Muscle of leg (tissue), 3 donors: ENCODE measurements at regions not wholly inside any gene's neighbourhood (a gene's known extent, or its start where the extent isn't known, plus 50 kb on each side); places are given as distances from the start of the nearest gene placed in this dataset.

Source experiments
- DNase-seq: peaks from one replicate; pipeline ENCODE4 v3.0.0; 2013
- H3K27ac ChIP-seq: one replicate; pipeline ENCODE4 v1.5.1; 2013; ENCODE audit warnings: mild to moderate bottlenecking, low read length, control low read depth
- H3K27me3 ChIP-seq: one replicate; pipeline ENCODE4 v1.6.1; 2013; ENCODE audit warnings: low read length; ENCODE audit not compliant: control insufficient read depth, insufficient read depth
- H3K36me3 ChIP-seq: one replicate; pipeline ENCODE4 v1.6.1; 2013; ENCODE audit warnings: low read length; ENCODE audit not compliant: control insufficient read depth, insufficient read depth
- H3K4me1 ChIP-seq: one replicate; pipeline ENCODE4 v1.6.1; 2013; ENCODE audit warnings: low read length; ENCODE audit not compliant: control insufficient read depth, insufficient read depth
- H3K4me3 ChIP-seq: one replicate; pipeline ENCODE4 v1.5.1; 2013; ENCODE audit warnings: low read length, control low read depth
- H3K9me3 ChIP-seq: replicated peaks from 2 replicates; pipeline ENCODE4 v1.6.1; 2013; ENCODE audit warnings: low read depth, low read length; ENCODE audit not compliant: control insufficient read depth
- WGBS: methylation state at CpG from one replicate; pipeline ENCODE4 v1.1.5; 2013; ENCODE audit warnings: missing lambda C conversion rate; ENCODE audit not compliant: insufficient coverage; 5-methylcytosine and 5-hydroxymethylcytosine counted together

DNA sequence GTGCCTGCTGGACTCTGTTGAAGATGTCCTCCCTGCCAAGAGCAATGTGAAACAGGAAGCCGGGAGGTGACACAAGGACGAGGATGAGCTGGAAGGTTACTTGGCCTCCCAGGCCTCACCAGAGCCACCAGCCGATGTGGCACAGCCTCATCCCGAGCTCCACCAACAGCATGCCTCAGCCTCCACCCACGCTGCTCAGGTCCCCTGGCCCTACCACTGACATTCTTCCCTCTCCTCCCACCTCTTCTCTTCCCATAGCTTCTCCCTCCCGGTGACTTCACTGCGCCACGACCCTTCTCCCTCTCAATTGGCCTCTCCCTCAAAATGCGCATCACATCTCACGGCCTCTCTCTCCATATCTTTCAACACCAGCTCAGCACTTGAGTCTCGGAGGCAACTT lies 249.9 kb downstream of the SKAP2 start:
- Histone ChIP-seq H3K27ac (no peak overlapping the region), H3K9me3 (no peaks in the 10 kb centered on the region), H3K4me3 (no peak overlapping the region), H3K4me1 (no peaks in the 10 kb centered on the region), H3K27me3 (no peaks in the 10 kb centered on the region), H3K36me3 (no peaks in the 10 kb centered on the region)
- DNase-seq: no peak
- 83% methylated on average over 7 of the region's 11 CpGs for WGBS

DNA sequence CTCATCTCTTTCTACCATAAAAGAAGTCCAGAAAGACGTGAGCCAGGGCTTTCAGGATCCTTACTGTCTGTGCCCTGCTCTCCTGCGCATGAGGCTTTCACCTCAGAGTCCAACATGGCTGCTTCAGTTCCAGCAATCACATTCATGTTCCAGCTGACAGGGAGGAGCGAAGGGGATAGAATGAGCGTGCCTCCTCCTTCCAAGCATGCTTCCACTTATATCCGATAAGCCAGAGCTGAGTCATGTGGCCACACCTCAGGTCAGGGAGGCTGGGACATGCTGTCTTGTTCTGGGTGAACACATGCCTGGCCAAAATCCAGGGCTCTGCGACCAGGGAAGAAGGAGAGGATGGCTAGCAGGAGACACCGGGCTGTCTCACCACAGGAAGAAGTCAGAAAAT lies 248.2 kb downstream of the SKAP2 start:
- no peaks in the 10 kb centered on the region for H3K9me3 ChIP-seq
- no peaks in the 10 kb centered on the region for H3K27me3 ChIP-seq
- H3K36me3 ChIP-seq: no peaks in the 10 kb centered on the region
- H3K4me3 ChIP-seq: no peak overlapping the region
- DNase-seq: no peak
- 91% methylated on average over 4 of the region's 7 CpGs for WGBS
- no peak overlapping the region for H3K27ac ChIP-seq
- H3K4me1 ChIP-seq: no peaks in the 10 kb centered on the region

DNA sequence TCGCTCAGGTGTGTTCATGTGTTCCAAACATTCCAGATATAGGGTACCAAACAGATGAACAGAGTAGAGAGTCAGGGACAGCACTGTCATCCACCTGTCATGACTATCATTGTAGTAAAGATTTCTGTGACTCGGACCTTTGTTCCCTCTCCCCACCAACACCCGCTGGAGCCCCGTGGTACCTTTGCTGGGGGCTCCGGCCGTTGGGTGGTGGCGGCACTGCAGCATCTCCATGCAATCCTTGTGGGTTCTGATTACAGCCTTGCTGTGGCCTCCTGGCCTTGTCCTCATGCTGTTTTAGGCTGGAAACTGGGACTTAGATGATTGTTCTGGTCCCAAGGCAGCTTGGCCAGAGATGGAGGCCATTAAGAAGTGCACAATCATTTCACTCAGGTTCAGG lies 247.3 kb downstream of the SKAP2 start:
- Histone ChIP-seq H3K36me3 (no peaks in the 10 kb centered on the region), H3K4me1 (no peaks in the 10 kb centered on the region), H3K9me3 (no peaks in the 10 kb centered on the region), H3K27me3 (no peaks in the 10 kb centered on the region), H3K27ac (no peak overlapping the region), H3K4me3 (no peak overlapping the region)
- 95% methylated on average over 6 of the region's 7 CpGs for WGBS
- DNase-seq: no peak
